C4-2B (cell line): ENCODE measurements at regions not wholly inside any gene's neighbourhood (a gene's known extent, or its start where the extent isn't known, plus 50 kb on each side); places are given as distances from the start of the nearest gene placed in this dataset.

Experiments used
- ZFX ChIP-seq: fragments of 450-650 bp; IDR thresholded peaks from 2 replicates; pipeline ENCODE4 v1.6.1; 2017
- TF ChIP-seq, protein P1 (sequence below): fragments of 450-650 bp; conservative IDR thresholded peaks from 2 replicates; pipeline ENCODE4 v1.5.1; 2017; ENCODE audit warnings: mild to moderate bottlenecking

DNA sequence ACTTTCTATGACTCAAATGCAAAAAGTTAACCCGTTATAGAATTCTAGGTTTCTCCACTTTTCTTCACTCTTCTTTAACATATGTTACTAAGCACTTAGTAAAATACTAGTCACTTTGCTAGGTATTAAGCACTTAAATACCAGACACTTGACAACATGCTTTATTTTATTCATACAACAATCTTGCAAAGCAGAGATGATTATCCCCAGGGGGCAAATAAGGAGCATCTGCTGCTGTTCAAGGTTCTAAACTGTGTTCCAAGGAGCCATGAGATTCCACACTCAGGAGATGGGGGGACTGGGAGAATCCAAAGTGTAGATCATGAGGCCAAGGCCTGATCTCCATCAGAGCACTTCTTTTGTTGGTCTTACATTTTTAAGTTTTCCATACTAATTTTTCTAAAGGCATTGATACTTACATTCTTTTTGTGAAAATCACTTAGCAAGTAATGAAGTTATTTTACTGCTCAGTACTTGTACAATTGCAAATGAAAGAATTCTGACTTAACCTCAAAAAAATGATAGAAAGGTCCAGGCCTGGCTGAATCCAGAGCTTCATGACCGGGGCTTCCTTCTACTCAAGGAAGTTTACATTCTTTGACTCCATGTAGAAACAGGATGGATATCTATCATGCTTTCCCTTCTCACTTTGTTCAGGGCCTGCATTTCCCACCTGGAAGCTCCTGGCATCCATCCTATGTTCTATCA lies 504.4 kb upstream of the WWC1 start:
- TF ChIP-seq, protein P1, sequence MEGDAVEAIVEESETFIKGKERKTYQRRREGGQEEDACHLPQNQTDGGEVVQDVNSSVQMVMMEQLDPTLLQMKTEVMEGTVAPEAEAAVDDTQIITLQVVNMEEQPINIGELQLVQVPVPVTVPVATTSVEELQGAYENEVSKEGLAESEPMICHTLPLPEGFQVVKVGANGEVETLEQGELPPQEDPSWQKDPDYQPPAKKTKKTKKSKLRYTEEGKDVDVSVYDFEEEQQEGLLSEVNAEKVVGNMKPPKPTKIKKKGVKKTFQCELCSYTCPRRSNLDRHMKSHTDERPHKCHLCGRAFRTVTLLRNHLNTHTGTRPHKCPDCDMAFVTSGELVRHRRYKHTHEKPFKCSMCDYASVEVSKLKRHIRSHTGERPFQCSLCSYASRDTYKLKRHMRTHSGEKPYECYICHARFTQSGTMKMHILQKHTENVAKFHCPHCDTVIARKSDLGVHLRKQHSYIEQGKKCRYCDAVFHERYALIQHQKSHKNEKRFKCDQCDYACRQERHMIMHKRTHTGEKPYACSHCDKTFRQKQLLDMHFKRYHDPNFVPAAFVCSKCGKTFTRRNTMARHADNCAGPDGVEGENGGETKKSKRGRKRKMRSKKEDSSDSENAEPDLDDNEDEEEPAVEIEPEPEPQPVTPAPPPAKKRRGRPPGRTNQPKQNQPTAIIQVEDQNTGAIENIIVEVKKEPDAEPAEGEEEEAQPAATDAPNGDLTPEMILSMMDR = no peak
- TF ChIP-seq ZFX = no peak
